GM18909 (cell line): ENCODE measurements at regions not wholly inside any gene's neighbourhood (a gene's known extent, or its start where the extent isn't known, plus 50 kb on each side); places are given as distances from the start of the nearest gene placed in this dataset.

Source experiments
- ATAC-seq: cut with Tn5 transposase; IDR thresholded peaks from one replicate; pipeline ENCODE4 v1.9.1; 2021; ENCODE audit warnings: mild to moderate bottlenecking; ENCODE audit not compliant: unreplicated experiment, poor library complexity

GRCh38 chr21:28550057-28550825 lies 442.4 kb downstream of the LTN1 start:
- ATAC-seq, result no peak

- no peak for ATAC-seq
Observed at GRCh38 chr21:28548291-28548690, 444.4 kb downstream of the LTN1 start.

GRCh38 chr21:28547766-28548165 lies 444.9 kb downstream of the LTN1 start:
- ATAC-seq, result no peak

GRCh38 chr21:28543975-28544374 lies 448.7 kb downstream of the LTN1 start:
- ATAC-seq, result no peak

GRCh38 chr21:28541371-28542112 lies 451.1 kb downstream of the LTN1 start:
- no peak for ATAC-seq

GRCh38 chr21:28540514-28540913 lies 452.2 kb downstream of the LTN1 start:
- ATAC-seq, result no peak

GRCh38 chr21:28539623-28539988 lies 453.1 kb downstream of the LTN1 start:
- ATAC-seq, result no peak

- ATAC-seq, result no peak
Observed at GRCh38 chr21:28538987-28539622, 453.6 kb downstream of the LTN1 start.

GRCh38 chr21:28537371-28538079 lies 455.2 kb downstream of the LTN1 start:
- ATAC-seq, result no peak

GRCh38 chr21:28532446-28532845 lies 460.2 kb downstream of the LTN1 start:
- ATAC-seq, result no peak

GRCh38 chr21:28523367-28523766 lies 469.3 kb downstream of the LTN1 start:
- no peak for ATAC-seq

GRCh38 chr21:28522014-28522799 lies 470.5 kb downstream of the LTN1 start:
- ATAC-seq, result peak; percentile 39

- no peak for ATAC-seq
Observed at GRCh38 chr21:28518630-28519029, 474.0 kb downstream of the LTN1 start.

GRCh38 chr21:28516991-28517592 lies 475.6 kb downstream of the LTN1 start:
- peak; percentile 98 for ATAC-seq

GRCh38 chr21:28516021-28516420 lies 476.7 kb downstream of the LTN1 start:
- ATAC-seq, result no peak

- no peak for ATAC-seq
Observed at GRCh38 chr21:28513428-28513827, 479.2 kb downstream of the LTN1 start.

GRCh38 chr21:28509031-28509430 lies 483.6 kb downstream of the LTN1 start:
- no peak for ATAC-seq

- ATAC-seq, result no peak
Observed at GRCh38 chr21:28508126-28508525, 484.6 kb downstream of the LTN1 start.

GRCh38 chr21:28496517-28496916 lies 496.2 kb downstream of the LTN1 start:
- no peak for ATAC-seq

- ATAC-seq, result no peak
Observed at GRCh38 chr21:28492127-28492526, 500.6 kb downstream of the LTN1 start.
